Adrenal gland (tissue), 5 donors: ENCODE measurements at regions not wholly inside any gene's neighbourhood (a gene's known extent, or its start where the extent isn't known, plus 50 kb on each side); places are given as distances from the start of the nearest gene placed in this dataset.

Experiments used
- CTCF ChIP-seq, 6 experiments: fragments of 450-650 bp in 4 of 6; fragments of 200-600 bp in 2 of 6; sonication (generic) in 1 of 6; IDR thresholded peaks; 1 replicate in 5 of 6; 2 replicates in 1 of 6; pipeline versions ENCODE4 v1.5.1 to v1.8.0; 2016 to 2021; ENCODE audit warnings: antibody characterized with exemption in 6 of 6, mild to moderate bottlenecking in 2 of 6, moderate library complexity in 1 of 6
- POLR2A ChIP-seq, 2 donors: fragments of 450-650 bp; IDR thresholded peaks; one replicate each; pipeline ENCODE4 v1.6.1; 2017; ENCODE audit warnings: antibody characterized with exemption in 2 of 2, mild to moderate bottlenecking in 2 of 2, moderate library complexity in 1 of 2
- donor health status: DM: no; HTN: no; CAD: no.

GRCh38 chr6:45714006-45714730 lies 301.5 kb downstream of the CLIC5 start:
- TF ChIP-seq CTCF (IDR thresholded peaks at IDR 0.05) (no peak), POLR2A (IDR thresholded peaks at IDR 0.05) (no peak)
